Spleen (tissue), 7 donors: ENCODE measurements at regions not wholly inside any gene's neighbourhood (a gene's known extent, or its start where the extent isn't known, plus 50 kb on each side); places are given as distances from the start of the nearest gene placed in this dataset.

Experiments
- CTCF ChIP-seq, 11 experiments: fragments of 200-600 bp in 7 of 11; fragments of 450-650 bp in 4 of 11; sonication (generic) in 4 of 11; IDR thresholded peaks in 8 of 11; conservative IDR thresholded peaks in 3 of 11; 1 replicate in 7 of 11; 2 replicates in 4 of 11; pipeline versions ENCODE4 v1.4.0 to v1.8.0; 2016 to 2021; ENCODE audit warnings: antibody characterized with exemption in 11 of 11, inconsistent platforms in 4 of 11, mild to moderate bottlenecking in 1 of 11
- POLR2A ChIP-seq, 3 donors: fragments of 450-650 bp; IDR thresholded peaks; one replicate each; pipeline ENCODE4 v1.5.1; 2017; ENCODE audit warnings: antibody characterized with exemption in 3 of 3, mild to moderate bottlenecking in 1 of 3
- POLR2AphosphoS5 ChIP-seq, 3 donors: sonication (generic); formaldehyde crosslinking; IDR thresholded peaks; one replicate each; pipeline ENCODE4 v1.5.1; 2017; ENCODE audit warnings: antibody characterized with exemption in 3 of 3
- donor health status: DM: no; HTN: no; CAD: no; lungs with moderate emphysema.
- donor health status: DM: no; HTN: no; CAD: no.
- donor health status: DM: no; HTN: no; CAD: no.

GRCh38 chr2:225158360-225158759 is 116.1 kb upstream of the DOCK10 start:
- TF ChIP-seq CTCF (IDR thresholded peaks at IDR 0.05 in 8 of 11, conservative IDR thresholded peaks at IDR 0.05 in 3 of 11) (no peak), POLR2A (IDR thresholded peaks at IDR 0.05) (no peak), POLR2AphosphoS5 (IDR thresholded peaks at IDR 0.05) (no peak)
